Ovary (tissue), 7 donors: ENCODE measurements at regions not wholly inside any gene's neighbourhood (a gene's known extent, or its start where the extent isn't known, plus 50 kb on each side); places are given as distances from the start of the nearest gene placed in this dataset.

Experiments
- DNase-seq, 5 donors: peaks; one replicate each; pipeline ENCODE4 v3.0.0-alpha.2; 2019 to 2020
- H3K27ac ChIP-seq, 2 donors: fragments of 200-600 bp; one replicate each; pipeline versions ENCODE4 v1.5.1 to v1.8.0; 2019 to 2022
- H3K27me3 ChIP-seq: fragments of 200-600 bp; one replicate; pipeline ENCODE4 v1.8.0; 2022
- H3K36me3 ChIP-seq: fragments of 200-600 bp; sonication (generic); one replicate; pipeline ENCODE4 v1.5.1; 2019
- H3K4me1 ChIP-seq: one replicate; pipeline ENCODE4 v1.8.1; 2013; ENCODE audit warnings: mild to moderate bottlenecking, moderate library complexity; ENCODE audit not compliant: insufficient read depth
- H3K4me3 ChIP-seq: fragments of 200-600 bp; sonication (generic); one replicate; pipeline ENCODE4 v1.5.1; 2017
- H3K9me3 ChIP-seq, 2 donors: fragments of 200-600 bp in 1 of 2; sonication (generic) in 1 of 2; one replicate each; pipeline versions ENCODE4 v1.5.1 to v1.8.1; 2013 to 2019; ENCODE audit warnings: mild to moderate bottlenecking in 1 of 2, moderate library complexity in 1 of 2
- CTCF ChIP-seq, 3 donors: fragments of 450-650 bp in 2 of 3; fragments of 200-600 bp in 1 of 3; IDR thresholded peaks; one replicate each; pipeline versions ENCODE4 v1.5.1 to v1.8.0; 2016 to 2022; ENCODE audit warnings: antibody characterized with exemption in 3 of 3, mild to moderate bottlenecking in 1 of 3
- EP300 ChIP-seq: sonication (generic); formaldehyde crosslinking; IDR thresholded peaks from one replicate; pipeline ENCODE4 v1.6.1; 2017; ENCODE audit warnings: antibody characterized with exemption
- POLR2A ChIP-seq: fragments of 450-650 bp; IDR thresholded peaks from one replicate; pipeline ENCODE4 v1.6.1; 2017; ENCODE audit warnings: antibody characterized with exemption, mild to moderate bottlenecking, moderate library complexity
- WGBS, 3 donors: extraction: QIAGEN DNeasy Blood & Tissue Kit in 1 of 3; methylation state at CpG; one replicate each; pipeline versions ENCODE4 v1.1.5 to v1.1.7; 2013 to 2017; 5-methylcytosine and 5-hydroxymethylcytosine counted together
- intact Hi-C, 4 donors: fragments of 100-400 bp; cut with DNase I; formaldehyde crosslinking; loops; one replicate each; pipeline versions ENCODE4 v1.11.0 to v1.15.1; 2022 to 2023
- donor health status: DM: no; HTN: no; CAD: no; lungs with moderate emphysema.
- donor health status: DM: no; HTN: no; CAD: no.
- donor health status: Bipolar disorder and iron deficiency.
- donor health status: DM: no; HTN: no; CAD: no.
- donor health status: DM: yes; HTN: yes; CAD: no.

- no peak for DNase-seq
- no peaks in the 10 kb centered on the region for H3K4me1 ChIP-seq
- no peak overlapping the region for H3K27ac ChIP-seq
- H3K36me3 ChIP-seq: no peaks in the 10 kb centered on the region
- H3K4me3 ChIP-seq: no peak overlapping the region
- 78 to 84% (median 79%) methylated on average over 8 of the region's 8 CpGs for WGBS, 3 donors
- intact Hi-C loops: no loop called here
- no peaks in the 10 kb centered on the region for H3K9me3 ChIP-seq
- TF ChIP-seq CTCF (IDR thresholded peaks at IDR 0.05) (no peak), EP300 (no peak), POLR2A (no peak)
- H3K27me3 ChIP-seq: no peaks in the 10 kb centered on the region
These were observed 68.6 kb upstream of the KL start for GRCh38 chr13:32947411-32948276.

- H3K4me1 ChIP-seq: no peaks in the 10 kb centered on the region
- WGBS, 3 donors: 36 to 40% (median 39%) methylated on average over 2 of the region's 2 CpGs
- no peak for TF ChIP-seq EP300
- TF ChIP-seq POLR2A: no peak
- no peak for TF ChIP-seq CTCF (IDR thresholded peaks at IDR 0.05)
- no peaks in the 10 kb centered on the region for H3K9me3 ChIP-seq
- DNase-seq: no peak
- H3K36me3 ChIP-seq: no peaks in the 10 kb centered on the region
- no peak overlapping the region for H3K4me3 ChIP-seq
- no peak overlapping the region for H3K27ac ChIP-seq
- intact Hi-C loops: no loop called here
- H3K27me3 ChIP-seq: no peaks in the 10 kb centered on the region
These were observed 66.4 kb upstream of the KL start for GRCh38 chr13:32949820-32950219.

- 90 to 92% (median 91%) methylated on average over 1 of the region's 1 CpG for WGBS, 3 donors
- no peak overlapping the region for H3K4me3 ChIP-seq
- no peak overlapping the region for H3K27ac ChIP-seq
- H3K4me1 ChIP-seq: no peaks in the 10 kb centered on the region
- no peak for TF ChIP-seq CTCF (IDR thresholded peaks at IDR 0.05)
- no peak for TF ChIP-seq EP300
- no peak for TF ChIP-seq POLR2A
- no peaks in the 10 kb centered on the region for H3K9me3 ChIP-seq
- H3K27me3 ChIP-seq: no peaks in the 10 kb centered on the region
- intact Hi-C loops: no loop called here
- no peaks in the 10 kb centered on the region for H3K36me3 ChIP-seq
- DNase-seq: no peak
These were observed 64.6 kb upstream of the KL start for GRCh38 chr13:32951580-32951979.

- Histone ChIP-seq H3K9me3 (no peaks in the 10 kb centered on the region), H3K27me3 (no peaks in the 10 kb centered on the region), H3K27ac (no peak overlapping the region), H3K36me3 (no peaks in the 10 kb centered on the region), H3K4me3 (no peak overlapping the region), H3K4me1 (no peaks in the 10 kb centered on the region)
- WGBS, 3 donors: 81 to 87% (median 85%) methylated on average over 5 of the region's 5 CpGs
- intact Hi-C loops: no loop called here
- no peak for TF ChIP-seq EP300
- DNase-seq: no peak
These were observed 60.2 kb upstream of the KL start for GRCh38 chr13:32955881-32956594.

GRCh38 chr13:32956595-32956933 lies 59.7 kb upstream of the KL start:
- WGBS, 3 donors: 84 to 100% (median 91%) methylated on average over 1 of the region's 1 CpG
- no peak for TF ChIP-seq CTCF (IDR thresholded peaks at IDR 0.05)
- TF ChIP-seq POLR2A: no peak
- TF ChIP-seq EP300: no peak

More at GRCh38 chr13:32956595-32956933, 59.7 kb upstream of the KL start:
- Histone ChIP-seq H3K9me3 (no peaks in the 10 kb centered on the region), H3K4me1 (no peaks in the 10 kb centered on the region), H3K27ac (no peak overlapping the region), H3K27me3 (no peaks in the 10 kb centered on the region), H3K4me3 (no peak overlapping the region), H3K36me3 (no peaks in the 10 kb centered on the region)
- intact Hi-C loops: no loop called here
- no peak for DNase-seq
